ENCODE measurements at regions not wholly inside any gene's neighbourhood (a gene's known extent, or its start where the extent isn't known, plus 50 kb on each side); places are given as distances from the start of the nearest gene placed in this dataset.

- peaks cover 6% of the 10 kb centered on the region for H3K4me1 Mint-ChIP-seq
- TF ChIP-seq CTCF (IDR thresholded peaks at IDR 0.05), result no peak
- peaks cover 4 to 6% of the 10 kb centered on the region in 2 donors for H3K27me3 ChIP-seq (ENCODE audit: control insufficient read depth in 2 of 2, insufficient read depth in 2 of 2, low read length in 2 of 2)
- peaks cover 23 to 32% (median 27%) of the 10 kb centered on the region in 3 donors for H3K27me3 Mint-ChIP-seq (ENCODE audit: low read depth in 3 of 3)
- H3K9ac ChIP-seq (ENCODE audit: insufficient read depth, low read length, poor library complexity, severe bottlenecking), result no peak overlapping the region
- intact Hi-C loops (cut with micrococcal nuclease), result no loop called here
- H3K27ac ChIP-seq (ENCODE audit: low read depth in 1 of 2, low read length in 2 of 2), result no peak overlapping the region
- H3K4me2 ChIP-seq (replicated peaks; ENCODE audit: extremely low read depth, low read length, poor library complexity, severe bottlenecking), result peak overlapping the region; percentile 32
- H3K36me3 ChIP-seq (replicated peaks in 1 of 2; ENCODE audit: control insufficient read depth in 1 of 2, insufficient read depth in 2 of 2, low read length in 2 of 2), result no peaks in the 10 kb centered on the region
- H3K4me1 ChIP-seq (ENCODE audit: control insufficient read depth in 1 of 2, insufficient read depth in 2 of 2, low read length in 2 of 2), result no peaks in the 10 kb centered on the region
- no peaks in the 10 kb centered on the region for H3K9me3 ChIP-seq (replicated peaks in 1 of 2; ENCODE audit: control insufficient read depth in 1 of 2, insufficient read depth in 1 of 2, low read length in 2 of 2)
- H3K9me3 Mint-ChIP-seq, result peaks cover 0 to 3% (median 1%) of the 10 kb centered on the region in 7 donors
- peak overlapping the region; percentile 64 to 89 for H3K4me3 Mint-ChIP-seq
- no peaks in the 10 kb centered on the region for H3K79me2 ChIP-seq (ENCODE audit: insufficient read depth, low read length)
- no peak overlapping the region for H3K4me3 ChIP-seq (replicated peaks in 1 of 3; ENCODE audit: low read depth in 2 of 3, low read length in 3 of 3)
- WGBS (ENCODE audit: insufficient coverage), result 33% methylated on average over 3 of the region's 13 CpGs
- no peaks in the 10 kb centered on the region for H4K20me1 ChIP-seq (ENCODE audit: insufficient read depth, low read length)
- no peaks in the 10 kb centered on the region for H3K36me3 Mint-ChIP-seq
- DNase-seq, result no peak
- H3K27ac Mint-ChIP-seq, result no peak overlapping the region
- peak overlapping the region; percentile 25 for H2AFZ ChIP-seq (ENCODE audit: insufficient read depth, low read depth, low read length, poor library complexity, severe bottlenecking)
Measured at GRCh38 chr2:104434318-104434792, 419.6 kb upstream of the POU3F3 start.

- Histone ChIP-seq H3K79me2 (ENCODE audit: insufficient read depth, low read length) (no peaks in the 10 kb centered on the region), H3K27ac (ENCODE audit: low read depth in 1 of 2, low read length in 2 of 2) (no peak overlapping the region), H3K4me1 (ENCODE audit: control insufficient read depth in 1 of 2, insufficient read depth in 2 of 2, low read length in 2 of 2) (no peaks in the 10 kb centered on the region), H3K9ac (ENCODE audit: insufficient read depth, low read length, poor library complexity, severe bottlenecking) (no peak overlapping the region), H3K36me3 (replicated peaks in 1 of 2; ENCODE audit: control insufficient read depth in 1 of 2, insufficient read depth in 2 of 2, low read length in 2 of 2) (no peaks in the 10 kb centered on the region), H3K4me2 (replicated peaks; ENCODE audit: extremely low read depth, low read length, poor library complexity, severe bottlenecking) (no peak overlapping the region), H3K27me3 (ENCODE audit: control insufficient read depth in 2 of 2, insufficient read depth in 2 of 2, low read length in 2 of 2) (peaks cover 4 to 6% of the 10 kb centered on the region in 2 donors), H3K9me3 (replicated peaks in 1 of 2; ENCODE audit: control insufficient read depth in 1 of 2, insufficient read depth in 1 of 2, low read length in 2 of 2) (no peaks in the 10 kb centered on the region), H2AFZ (ENCODE audit: insufficient read depth, low read depth, low read length, poor library complexity, severe bottlenecking) (no peak overlapping the region), H4K20me1 (ENCODE audit: insufficient read depth, low read length) (no peaks in the 10 kb centered on the region), H3K4me3 (replicated peaks in 1 of 3; ENCODE audit: low read depth in 2 of 3, low read length in 3 of 3) (no peak overlapping the region)
- Mint-ChIP-seq H3K36me3 (no peaks in the 10 kb centered on the region), H3K4me3 (peak overlapping the region in 1 of 2 donors; percentile 89), H3K27me3 (ENCODE audit: low read depth in 3 of 3) (peaks cover 19 to 31% (median 27%) of the 10 kb centered on the region in 3 donors), H3K4me1 (peaks cover 6% of the 10 kb centered on the region), H3K27ac (no peak overlapping the region), H3K9me3 (peaks cover 0 to 3% (median 1%) of the 10 kb centered on the region in 7 donors)
- 100% methylated on average over 2 of the region's 3 CpGs for WGBS (ENCODE audit: insufficient coverage)
- intact Hi-C loops (cut with micrococcal nuclease), result no loop called here
- no peak for TF ChIP-seq CTCF (IDR thresholded peaks at IDR 0.05)
- DNase-seq, result no peak
Measured at GRCh38 chr2:104434966-104435365, 418.9 kb upstream of the POU3F3 start.
